ENCODE measurements at regions not wholly inside any gene's neighbourhood (a gene's known extent, or its start where the extent isn't known, plus 50 kb on each side); places are given as distances from the start of the nearest gene placed in this dataset.

GRCh38 chr11:115819014-115819413, 314.8 kb upstream of the CADM1 start:
- Histone ChIP-seq H3K4me1 (ENCODE audit: control insufficient read depth, low read depth, low read length) (peaks cover 11% of the 10 kb centered on the region), H3K9ac (ENCODE audit: low read length) (no peak overlapping the region), H3K4me3 (ENCODE audit: low read length) (no peak overlapping the region), H3K27me3 (ENCODE audit: control insufficient read depth, insufficient read depth, low read length) (no peaks in the 10 kb centered on the region), H3K36me3 (ENCODE audit: control insufficient read depth, low read depth, low read length) (no peaks in the 10 kb centered on the region), H3K27ac (ENCODE audit: low read length) (no peak overlapping the region), H3K9me3 (ENCODE audit: control insufficient read depth, low read depth, low read length) (peaks cover 12% of the 10 kb centered on the region)

GRCh38 chr11:115817844-115818468, 313.7 kb upstream of the CADM1 start:
- Histone ChIP-seq H3K36me3 (ENCODE audit: control insufficient read depth, low read depth, low read length) (no peaks in the 10 kb centered on the region), H3K27me3 (ENCODE audit: control insufficient read depth, insufficient read depth, low read length) (no peaks in the 10 kb centered on the region), H3K4me1 (ENCODE audit: control insufficient read depth, low read depth, low read length) (peaks cover 11% of the 10 kb centered on the region), H3K27ac (ENCODE audit: low read length) (no peak overlapping the region), H3K9me3 (ENCODE audit: control insufficient read depth, low read depth, low read length) (peaks cover 12% of the 10 kb centered on the region), H3K9ac (ENCODE audit: low read length) (no peak overlapping the region), H3K4me3 (ENCODE audit: low read length) (no peak overlapping the region)

- Histone ChIP-seq H3K9ac (ENCODE audit: low read length) (no peak overlapping the region), H3K27me3 (ENCODE audit: control insufficient read depth, insufficient read depth, low read length) (no peaks in the 10 kb centered on the region), H3K9me3 (ENCODE audit: control insufficient read depth, low read depth, low read length) (no peaks in the 10 kb centered on the region), H3K4me3 (ENCODE audit: low read length) (no peak overlapping the region), H3K4me1 (ENCODE audit: control insufficient read depth, low read depth, low read length) (no peaks in the 10 kb centered on the region), H3K27ac (ENCODE audit: low read length) (no peak overlapping the region), H3K36me3 (ENCODE audit: control insufficient read depth, low read depth, low read length) (no peaks in the 10 kb centered on the region)
Observed at GRCh38 chr11:115808351-115808940, 304.2 kb upstream of the CADM1 start.

- Histone ChIP-seq H3K36me3 (ENCODE audit: control insufficient read depth, low read depth, low read length) (no peaks in the 10 kb centered on the region), H3K4me1 (ENCODE audit: control insufficient read depth, low read depth, low read length) (no peaks in the 10 kb centered on the region), H3K9me3 (ENCODE audit: control insufficient read depth, low read depth, low read length) (no peaks in the 10 kb centered on the region), H3K27me3 (ENCODE audit: control insufficient read depth, insufficient read depth, low read length) (no peaks in the 10 kb centered on the region), H3K27ac (ENCODE audit: low read length) (no peak overlapping the region), H3K9ac (ENCODE audit: low read length) (no peak overlapping the region), H3K4me3 (ENCODE audit: low read length) (no peak overlapping the region)
Observed at GRCh38 chr11:115806056-115806455, 301.8 kb upstream of the CADM1 start.

- Histone ChIP-seq H3K4me3 (ENCODE audit: low read length) (no peak overlapping the region), H3K9me3 (ENCODE audit: control insufficient read depth, low read depth, low read length) (no peaks in the 10 kb centered on the region), H3K4me1 (ENCODE audit: control insufficient read depth, low read depth, low read length) (no peaks in the 10 kb centered on the region), H3K9ac (ENCODE audit: low read length) (no peak overlapping the region), H3K27me3 (ENCODE audit: control insufficient read depth, insufficient read depth, low read length) (no peaks in the 10 kb centered on the region), H3K36me3 (ENCODE audit: control insufficient read depth, low read depth, low read length) (no peaks in the 10 kb centered on the region), H3K27ac (ENCODE audit: low read length) (no peak overlapping the region)
Observed at GRCh38 chr11:115803073-115803740, 299.0 kb upstream of the CADM1 start.

- Histone ChIP-seq H3K4me1 (ENCODE audit: control insufficient read depth, low read depth, low read length) (no peaks in the 10 kb centered on the region), H3K9ac (ENCODE audit: low read length) (no peak overlapping the region), H3K27ac (ENCODE audit: low read length) (no peak overlapping the region), H3K27me3 (ENCODE audit: control insufficient read depth, insufficient read depth, low read length) (no peaks in the 10 kb centered on the region), H3K36me3 (ENCODE audit: control insufficient read depth, low read depth, low read length) (no peaks in the 10 kb centered on the region), H3K4me3 (ENCODE audit: low read length) (no peak overlapping the region), H3K9me3 (ENCODE audit: control insufficient read depth, low read depth, low read length) (no peaks in the 10 kb centered on the region)
Observed at GRCh38 chr11:115802641-115803040, 298.4 kb upstream of the CADM1 start.

- H3K9me3 ChIP-seq (ENCODE audit: control insufficient read depth, low read depth, low read length), result no peaks in the 10 kb centered on the region
- H3K4me3 ChIP-seq (ENCODE audit: low read length), result no peak overlapping the region
- H3K9ac ChIP-seq (ENCODE audit: low read length), result no peak overlapping the region
- no peaks in the 10 kb centered on the region for H3K36me3 ChIP-seq (ENCODE audit: control insufficient read depth, low read depth, low read length)
- no peaks in the 10 kb centered on the region for H3K4me1 ChIP-seq (ENCODE audit: control insufficient read depth, low read depth, low read length)
- no peak overlapping the region for H3K27ac ChIP-seq (ENCODE audit: low read length)
- no peaks in the 10 kb centered on the region for H3K27me3 ChIP-seq (ENCODE audit: control insufficient read depth, insufficient read depth, low read length)
Observed at GRCh38 chr11:115792903-115793302, 288.7 kb upstream of the CADM1 start.

GRCh38 chr11:115787302-115787701, 283.1 kb upstream of the CADM1 start:
- Histone ChIP-seq H3K4me1 (ENCODE audit: control insufficient read depth, low read depth, low read length) (no peaks in the 10 kb centered on the region), H3K4me3 (ENCODE audit: low read length) (no peak overlapping the region), H3K27me3 (ENCODE audit: control insufficient read depth, insufficient read depth, low read length) (no peaks in the 10 kb centered on the region), H3K27ac (ENCODE audit: low read length) (no peak overlapping the region), H3K9ac (ENCODE audit: low read length) (no peak overlapping the region), H3K36me3 (ENCODE audit: control insufficient read depth, low read depth, low read length) (no peaks in the 10 kb centered on the region), H3K9me3 (ENCODE audit: control insufficient read depth, low read depth, low read length) (peaks cover 2% of the 10 kb centered on the region)

GRCh38 chr11:115784796-115785521, 280.7 kb upstream of the CADM1 start:
- Histone ChIP-seq H3K4me3 (ENCODE audit: low read length) (no peak overlapping the region), H3K27ac (ENCODE audit: low read length) (no peak overlapping the region), H3K27me3 (ENCODE audit: control insufficient read depth, insufficient read depth, low read length) (no peaks in the 10 kb centered on the region), H3K9ac (ENCODE audit: low read length) (no peak overlapping the region), H3K4me1 (ENCODE audit: control insufficient read depth, low read depth, low read length) (no peaks in the 10 kb centered on the region), H3K9me3 (ENCODE audit: control insufficient read depth, low read depth, low read length) (peaks cover 4% of the 10 kb centered on the region), H3K36me3 (ENCODE audit: control insufficient read depth, low read depth, low read length) (no peaks in the 10 kb centered on the region)

GRCh38 chr11:115780646-115781362, 276.6 kb upstream of the CADM1 start:
- no peaks in the 10 kb centered on the region for H3K36me3 ChIP-seq (ENCODE audit: control insufficient read depth, low read depth, low read length)
- H3K4me1 ChIP-seq (ENCODE audit: control insufficient read depth, low read depth, low read length), result no peaks in the 10 kb centered on the region
- peaks cover 4% of the 10 kb centered on the region for H3K9me3 ChIP-seq (ENCODE audit: control insufficient read depth, low read depth, low read length)
- H3K4me3 ChIP-seq (ENCODE audit: low read length), result no peak overlapping the region
- no peak overlapping the region for H3K9ac ChIP-seq (ENCODE audit: low read length)
- H3K27ac ChIP-seq (ENCODE audit: low read length), result no peak overlapping the region
- H3K27me3 ChIP-seq (ENCODE audit: control insufficient read depth, insufficient read depth, low read length), result no peaks in the 10 kb centered on the region

GRCh38 chr11:115778928-115779650, 274.9 kb upstream of the CADM1 start:
- Histone ChIP-seq H3K4me1 (ENCODE audit: control insufficient read depth, low read depth, low read length) (no peaks in the 10 kb centered on the region), H3K27ac (ENCODE audit: low read length) (no peak overlapping the region), H3K27me3 (ENCODE audit: control insufficient read depth, insufficient read depth, low read length) (no peaks in the 10 kb centered on the region), H3K9ac (ENCODE audit: low read length) (no peak overlapping the region), H3K4me3 (ENCODE audit: low read length) (no peak overlapping the region), H3K9me3 (ENCODE audit: control insufficient read depth, low read depth, low read length) (peaks cover 4% of the 10 kb centered on the region), H3K36me3 (ENCODE audit: control insufficient read depth, low read depth, low read length) (no peaks in the 10 kb centered on the region)

Measured in iPS-18a (cell line).